ENCODE measurements at regions not wholly inside any gene's neighbourhood (a gene's known extent, or its start where the extent isn't known, plus 50 kb on each side); places are given as distances from the start of the nearest gene placed in this dataset.

GRCh38 chr21:15210235-15210678 lies 145.5 kb upstream of the NRIP1 start:
- TF ChIP-seq OSR1 (CRISPR knock-in tag; IDR thresholded peaks at IDR 0.05) = no peak
- TF ChIP-seq ZC3H10 (CRISPR knock-in tag; IDR thresholded peaks at IDR 0.05) = no peak
- TF ChIP-seq, protein P1, sequence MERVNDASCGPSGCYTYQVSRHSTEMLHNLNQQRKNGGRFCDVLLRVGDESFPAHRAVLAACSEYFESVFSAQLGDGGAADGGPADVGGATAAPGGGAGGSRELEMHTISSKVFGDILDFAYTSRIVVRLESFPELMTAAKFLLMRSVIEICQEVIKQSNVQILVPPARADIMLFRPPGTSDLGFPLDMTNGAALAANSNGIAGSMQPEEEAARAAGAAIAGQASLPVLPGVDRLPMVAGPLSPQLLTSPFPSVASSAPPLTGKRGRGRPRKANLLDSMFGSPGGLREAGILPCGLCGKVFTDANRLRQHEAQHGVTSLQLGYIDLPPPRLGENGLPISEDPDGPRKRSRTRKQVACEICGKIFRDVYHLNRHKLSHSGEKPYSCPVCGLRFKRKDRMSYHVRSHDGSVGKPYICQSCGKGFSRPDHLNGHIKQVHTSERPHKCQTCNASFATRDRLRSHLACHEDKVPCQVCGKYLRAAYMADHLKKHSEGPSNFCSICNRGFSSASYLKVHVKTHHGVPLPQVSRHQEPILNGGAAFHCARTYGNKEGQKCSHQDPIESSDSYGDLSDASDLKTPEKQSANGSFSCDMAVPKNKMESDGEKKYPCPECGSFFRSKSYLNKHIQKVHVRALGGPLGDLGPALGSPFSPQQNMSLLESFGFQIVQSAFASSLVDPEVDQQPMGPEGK (CRISPR knock-in tag; IDR thresholded peaks at IDR 0.05; ENCODE audit: borderline replicate concordance) = no peak
- TF ChIP-seq ZFP30 (CRISPR knock-in tag; IDR thresholded peaks at IDR 0.05) = no peak
- TF ChIP-seq, protein P2, sequence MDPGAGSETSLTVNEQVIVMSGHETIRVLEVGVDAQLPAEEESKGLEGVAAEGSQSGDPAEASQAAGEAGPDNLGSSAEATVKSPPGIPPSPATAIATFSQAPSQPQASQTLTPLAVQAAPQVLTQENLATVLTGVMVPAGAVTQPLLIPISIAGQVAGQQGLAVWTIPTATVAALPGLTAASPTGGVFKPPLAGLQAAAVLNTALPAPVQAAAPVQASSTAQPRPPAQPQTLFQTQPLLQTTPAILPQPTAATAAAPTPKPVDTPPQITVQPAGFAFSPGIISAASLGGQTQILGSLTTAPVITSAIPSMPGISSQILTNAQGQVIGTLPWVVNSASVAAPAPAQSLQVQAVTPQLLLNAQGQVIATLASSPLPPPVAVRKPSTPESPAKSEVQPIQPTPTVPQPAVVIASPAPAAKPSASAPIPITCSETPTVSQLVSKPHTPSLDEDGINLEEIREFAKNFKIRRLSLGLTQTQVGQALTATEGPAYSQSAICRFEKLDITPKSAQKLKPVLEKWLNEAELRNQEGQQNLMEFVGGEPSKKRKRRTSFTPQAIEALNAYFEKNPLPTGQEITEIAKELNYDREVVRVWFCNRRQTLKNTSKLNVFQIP (CRISPR knock-in tag; IDR thresholded peaks at IDR 0.05; ENCODE audit: borderline replicate concordance, low read depth) = no peak

Data from SK-N-SH treated with all-trans-retinoic acid at 6 μM for 48 hours (cell line).